ENCODE measurements at regions not wholly inside any gene's neighbourhood (a gene's known extent, or its start where the extent isn't known, plus 50 kb on each side); places are given as distances from the start of the nearest gene placed in this dataset.

DNA sequence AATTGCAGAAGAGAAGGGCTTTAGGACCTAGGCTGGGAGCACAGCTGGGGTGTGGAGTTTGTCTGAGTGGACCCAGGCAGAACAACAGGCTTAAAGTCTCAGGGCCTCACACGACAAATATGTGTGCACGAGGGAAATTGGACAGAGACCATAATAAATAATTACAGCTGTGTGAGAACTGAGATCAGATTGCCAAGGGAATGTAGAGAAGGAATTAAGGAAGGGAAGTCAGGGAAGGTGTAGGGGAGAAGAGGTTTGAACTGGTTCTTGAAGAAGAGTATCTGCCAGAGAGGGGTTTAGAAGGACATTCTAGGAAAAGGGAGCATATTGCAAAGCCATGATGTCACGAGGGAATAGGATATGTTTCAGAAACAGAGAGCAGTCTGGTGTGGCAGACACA lies 120.7 kb upstream of the TSPAN5 start:
- no TSS peak for BruUV-seq (replicated peaks)
- POLR2A ChIA-PET: interaction anchor here (2.1 kb wide), 1 partner anchor 15 kb away, joined by 8 read pairs; no protein-coding TSS in a partner anchor

DNA sequence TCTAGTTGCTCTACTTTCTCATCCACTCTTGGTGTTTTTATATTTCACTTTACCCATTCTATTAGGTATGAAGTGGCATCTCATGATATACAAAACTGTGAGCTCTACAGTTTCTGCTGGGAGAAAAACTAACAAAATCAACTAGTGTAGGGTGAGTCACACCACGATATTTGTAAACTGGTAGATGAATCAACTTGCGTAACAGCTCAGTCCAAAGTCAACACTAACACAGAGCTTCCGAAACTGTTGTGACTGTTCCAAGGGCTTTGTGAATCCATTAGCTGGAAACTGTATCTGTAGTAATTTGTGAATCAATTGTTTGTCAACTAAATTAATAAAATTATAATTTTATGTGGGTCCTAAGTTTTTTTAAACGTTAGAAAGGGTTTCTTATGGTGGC lies 119.8 kb upstream of the TSPAN5 start:
- Mint-ChIP-seq H3K27me3 (ENCODE audit: insufficient read depth, unreplicated experiment) (no peaks in the 10 kb centered on the region), H3K9me3 (ENCODE audit: unreplicated experiment) (no peaks in the 10 kb centered on the region), H3K27ac (ENCODE audit: low read depth, unreplicated experiment) (no peak overlapping the region), H3K4me3 (ENCODE audit: unreplicated experiment) (no peak overlapping the region), H3K4me1 (ENCODE audit: insufficient read depth, unreplicated experiment) (peaks cover 16% of the 10 kb centered on the region), H3K36me3 (ENCODE audit: insufficient read depth, unreplicated experiment) (no peaks in the 10 kb centered on the region)
- intact Hi-C loops (cut with micrococcal nuclease): no loop called here
- TF ChIP-seq, protein P1, sequence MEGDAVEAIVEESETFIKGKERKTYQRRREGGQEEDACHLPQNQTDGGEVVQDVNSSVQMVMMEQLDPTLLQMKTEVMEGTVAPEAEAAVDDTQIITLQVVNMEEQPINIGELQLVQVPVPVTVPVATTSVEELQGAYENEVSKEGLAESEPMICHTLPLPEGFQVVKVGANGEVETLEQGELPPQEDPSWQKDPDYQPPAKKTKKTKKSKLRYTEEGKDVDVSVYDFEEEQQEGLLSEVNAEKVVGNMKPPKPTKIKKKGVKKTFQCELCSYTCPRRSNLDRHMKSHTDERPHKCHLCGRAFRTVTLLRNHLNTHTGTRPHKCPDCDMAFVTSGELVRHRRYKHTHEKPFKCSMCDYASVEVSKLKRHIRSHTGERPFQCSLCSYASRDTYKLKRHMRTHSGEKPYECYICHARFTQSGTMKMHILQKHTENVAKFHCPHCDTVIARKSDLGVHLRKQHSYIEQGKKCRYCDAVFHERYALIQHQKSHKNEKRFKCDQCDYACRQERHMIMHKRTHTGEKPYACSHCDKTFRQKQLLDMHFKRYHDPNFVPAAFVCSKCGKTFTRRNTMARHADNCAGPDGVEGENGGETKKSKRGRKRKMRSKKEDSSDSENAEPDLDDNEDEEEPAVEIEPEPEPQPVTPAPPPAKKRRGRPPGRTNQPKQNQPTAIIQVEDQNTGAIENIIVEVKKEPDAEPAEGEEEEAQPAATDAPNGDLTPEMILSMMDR (IDR thresholded peaks at IDR 0.05; ENCODE audit: unreplicated experiment): no peak
- CTCF ChIA-PET: interaction anchor here (0.9 kb wide), 1 partner anchor 278 kb away, joined by 3 read pairs; no protein-coding TSS in a partner anchor
- DNase-seq (ENCODE audit: unreplicated experiment): peak; percentile 94
- BruUV-seq (replicated peaks): no TSS peak
- POLR2A ChIA-PET: interaction anchor here (0.6 to 2.1 kb wide), 4 partner anchors 16 to 321 kb away, joined by 3 to 8 read pairs (median 4); no protein-coding TSS in a partner anchor

More for the DNA sequence above, 120.7 kb upstream of the TSPAN5 start:
- Mint-ChIP-seq H3K27me3 (ENCODE audit: insufficient read depth, unreplicated experiment) (no peaks in the 10 kb centered on the region), H3K36me3 (ENCODE audit: insufficient read depth, unreplicated experiment) (no peaks in the 10 kb centered on the region), H3K27ac (ENCODE audit: low read depth, unreplicated experiment) (no peak overlapping the region), H3K4me3 (ENCODE audit: unreplicated experiment) (no peak overlapping the region), H3K4me1 (ENCODE audit: insufficient read depth, unreplicated experiment) (peaks cover 16% of the 10 kb centered on the region), H3K9me3 (ENCODE audit: unreplicated experiment) (no peaks in the 10 kb centered on the region)
- no peak for DNase-seq (ENCODE audit: unreplicated experiment)
- TF ChIP-seq, protein P1 (IDR thresholded peaks at IDR 0.05; ENCODE audit: unreplicated experiment): no peak
- CTCF ChIA-PET: no interaction called here
- intact Hi-C loops (cut with micrococcal nuclease): no loop called here

DNA sequence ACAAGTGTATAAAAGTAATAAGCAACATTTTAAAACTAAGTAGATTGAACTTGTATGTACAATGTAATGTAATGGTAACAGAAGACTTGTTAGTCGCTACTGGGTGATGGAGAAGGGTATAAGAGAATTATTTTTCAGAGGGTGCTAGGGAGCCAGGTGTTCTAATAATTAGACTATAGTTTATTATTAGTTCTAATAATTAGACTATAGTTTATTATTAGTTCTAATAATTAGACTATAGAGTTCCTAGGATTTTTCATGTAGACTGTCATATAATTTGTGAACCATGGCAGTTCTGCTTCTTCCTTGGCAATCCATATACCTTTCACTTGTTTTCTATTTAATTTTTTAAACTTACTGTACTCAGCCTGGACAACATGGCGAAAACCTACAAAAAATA lies 117.3 kb upstream of the TSPAN5 start:
- DNase-seq (ENCODE audit: unreplicated experiment): no peak
- H3K27ac Mint-ChIP-seq (ENCODE audit: low read depth, unreplicated experiment): no peak overlapping the region
- BruUV-seq (replicated peaks): no TSS peak
- no peak overlapping the region for H3K4me3 Mint-ChIP-seq (ENCODE audit: unreplicated experiment)
- intact Hi-C loops (cut with micrococcal nuclease): no loop called here
- TF ChIP-seq, protein P1 (IDR thresholded peaks at IDR 0.05; ENCODE audit: unreplicated experiment): no peak
- no peaks in the 10 kb centered on the region for H3K27me3 Mint-ChIP-seq (ENCODE audit: insufficient read depth, unreplicated experiment)
- H3K36me3 Mint-ChIP-seq (ENCODE audit: insufficient read depth, unreplicated experiment): no peaks in the 10 kb centered on the region
- H3K4me1 Mint-ChIP-seq (ENCODE audit: insufficient read depth, unreplicated experiment): peaks cover 16% of the 10 kb centered on the region
- H3K9me3 Mint-ChIP-seq (ENCODE audit: unreplicated experiment): no peaks in the 10 kb centered on the region
- CTCF ChIA-PET: interaction anchor here (0.6 kb wide), 2 partner anchors 13 to 22 kb away, joined by 3 read pairs; no protein-coding TSS in a partner anchor
- POLR2A ChIA-PET: no interaction called here

DNA sequence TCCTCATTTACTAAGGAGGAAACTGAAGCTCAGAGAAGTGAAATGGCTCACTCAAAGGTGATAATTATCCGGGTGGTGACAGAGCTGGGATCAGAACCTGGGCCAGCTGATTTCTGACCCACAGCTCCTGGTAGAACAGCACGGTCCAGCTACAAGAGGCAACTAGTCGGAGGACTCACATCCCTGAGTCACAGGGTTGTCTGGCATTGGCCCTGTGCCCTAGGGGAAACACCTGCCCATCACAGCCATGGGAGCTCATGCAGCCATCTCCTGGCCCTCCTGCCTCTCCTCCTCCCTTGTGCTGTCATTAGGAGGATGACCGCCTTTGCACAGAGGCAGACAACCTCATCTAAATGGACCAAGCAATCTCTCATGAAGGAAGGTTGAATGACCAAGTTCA lies 115.2 kb upstream of the TSPAN5 start:
- Mint-ChIP-seq H3K27me3 (ENCODE audit: insufficient read depth, unreplicated experiment) (no peaks in the 10 kb centered on the region), H3K27ac (ENCODE audit: low read depth, unreplicated experiment) (no peak overlapping the region), H3K36me3 (ENCODE audit: insufficient read depth, unreplicated experiment) (no peaks in the 10 kb centered on the region), H3K4me1 (ENCODE audit: insufficient read depth, unreplicated experiment) (peaks cover 10% of the 10 kb centered on the region), H3K9me3 (ENCODE audit: unreplicated experiment) (peaks cover 5% of the 10 kb centered on the region), H3K4me3 (ENCODE audit: unreplicated experiment) (no peak overlapping the region)
- intact Hi-C loops (cut with micrococcal nuclease): no loop called here
- DNase-seq (ENCODE audit: unreplicated experiment): peak; percentile 55
- ChIA-PET POLR2A (interaction anchor here (0.7 kb wide), 1 partner anchor 28 kb away, joined by 3 read pairs; no protein-coding TSS in a partner anchor), CTCF (interaction anchor here (0.8 kb wide), 1 partner anchor 116 kb away, joined by 4 read pairs; no protein-coding TSS in a partner anchor)
- TF ChIP-seq, protein P1 (IDR thresholded peaks at IDR 0.05; ENCODE audit: unreplicated experiment): no peak
- no TSS peak for BruUV-seq (replicated peaks)

Measured in MCF 10A (cell line).